PFSK-1 (cell line): ENCODE measurements at regions not wholly inside any gene's neighbourhood (a gene's known extent, or its start where the extent isn't known, plus 50 kb on each side); places are given as distances from the start of the nearest gene placed in this dataset.

Experiments used
- FOXP2 ChIP-seq: optimal IDR thresholded peaks from 2 replicates; pipeline ENCODE3; 2011; ENCODE audit warnings: borderline replicate concordance, control low read depth, inconsistent platforms; ENCODE audit not compliant: insufficient read depth; ENCODE audit errors: extremely low read length, extremely low read depth
- POLR2AphosphoS5 ChIP-seq: IDR thresholded peaks from 2 replicates; pipeline ENCODE4 v1.6.1; 2012; ENCODE audit warnings: low read depth, mild to moderate bottlenecking, control low read depth, low read length, moderate library complexity
- SIN3A ChIP-seq: IDR thresholded peaks from 2 replicates; pipeline ENCODE4 v1.6.1; 2012; ENCODE audit warnings: mild to moderate bottlenecking, low read length, moderate library complexity, borderline replicate concordance; ENCODE audit not compliant: insufficient read depth
- TAF1 ChIP-seq: IDR thresholded peaks from 2 replicates; pipeline ENCODE4 v1.6.1; 2012; ENCODE audit warnings: low read length, control low read depth, borderline replicate concordance; ENCODE audit not compliant: insufficient read depth
- TF ChIP-seq, protein P1 (sequence below), 2 experiments: IDR thresholded peaks; 2 replicates each; pipeline versions ENCODE4 v1.6.1 to v1.8.0; 2011 to 2012; ENCODE audit warnings: low read depth in 2 of 2, low read length in 2 of 2, control low read depth in 1 of 2, inconsistent platforms in 1 of 2, mild to moderate bottlenecking in 1 of 2, moderate library complexity in 1 of 2; ENCODE audit not compliant: insufficient read depth in 1 of 2

DNA sequence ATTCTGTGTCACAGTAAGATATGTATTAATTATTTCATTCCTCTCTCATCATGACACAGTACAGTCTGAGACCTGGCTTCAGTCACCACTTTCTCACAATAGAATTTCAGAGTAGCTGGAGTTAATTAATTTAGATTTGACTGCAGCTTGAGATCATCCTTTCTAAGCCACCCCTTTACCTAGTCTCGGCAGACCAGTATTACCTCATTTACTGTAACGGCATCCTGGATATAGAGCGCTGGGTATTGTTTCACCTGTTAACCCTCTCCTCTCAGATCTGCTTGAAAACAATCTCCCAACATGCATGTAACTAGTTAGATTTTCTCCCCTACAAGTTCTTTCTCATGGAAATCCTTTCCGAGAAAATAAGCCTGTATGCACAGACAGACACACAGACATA is 1057.5 kb downstream of the GATA3 start:
- TF ChIP-seq, protein P1, sequence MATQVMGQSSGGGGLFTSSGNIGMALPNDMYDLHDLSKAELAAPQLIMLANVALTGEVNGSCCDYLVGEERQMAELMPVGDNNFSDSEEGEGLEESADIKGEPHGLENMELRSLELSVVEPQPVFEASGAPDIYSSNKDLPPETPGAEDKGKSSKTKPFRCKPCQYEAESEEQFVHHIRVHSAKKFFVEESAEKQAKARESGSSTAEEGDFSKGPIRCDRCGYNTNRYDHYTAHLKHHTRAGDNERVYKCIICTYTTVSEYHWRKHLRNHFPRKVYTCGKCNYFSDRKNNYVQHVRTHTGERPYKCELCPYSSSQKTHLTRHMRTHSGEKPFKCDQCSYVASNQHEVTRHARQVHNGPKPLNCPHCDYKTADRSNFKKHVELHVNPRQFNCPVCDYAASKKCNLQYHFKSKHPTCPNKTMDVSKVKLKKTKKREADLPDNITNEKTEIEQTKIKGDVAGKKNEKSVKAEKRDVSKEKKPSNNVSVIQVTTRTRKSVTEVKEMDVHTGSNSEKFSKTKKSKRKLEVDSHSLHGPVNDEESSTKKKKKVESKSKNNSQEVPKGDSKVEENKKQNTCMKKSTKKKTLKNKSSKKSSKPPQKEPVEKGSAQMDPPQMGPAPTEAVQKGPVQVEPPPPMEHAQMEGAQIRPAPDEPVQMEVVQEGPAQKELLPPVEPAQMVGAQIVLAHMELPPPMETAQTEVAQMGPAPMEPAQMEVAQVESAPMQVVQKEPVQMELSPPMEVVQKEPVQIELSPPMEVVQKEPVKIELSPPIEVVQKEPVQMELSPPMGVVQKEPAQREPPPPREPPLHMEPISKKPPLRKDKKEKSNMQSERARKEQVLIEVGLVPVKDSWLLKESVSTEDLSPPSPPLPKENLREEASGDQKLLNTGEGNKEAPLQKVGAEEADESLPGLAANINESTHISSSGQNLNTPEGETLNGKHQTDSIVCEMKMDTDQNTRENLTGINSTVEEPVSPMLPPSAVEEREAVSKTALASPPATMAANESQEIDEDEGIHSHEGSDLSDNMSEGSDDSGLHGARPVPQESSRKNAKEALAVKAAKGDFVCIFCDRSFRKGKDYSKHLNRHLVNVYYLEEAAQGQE (IDR thresholded peaks at IDR 0.05; ENCODE audit: insufficient read depth in 1 of 2, low read depth in 2 of 2, low read length in 2 of 2), result no peak
- TF ChIP-seq TAF1 (no peak), FOXP2 (no peak), SIN3A (no peak), POLR2AphosphoS5 (no peak)

DNA sequence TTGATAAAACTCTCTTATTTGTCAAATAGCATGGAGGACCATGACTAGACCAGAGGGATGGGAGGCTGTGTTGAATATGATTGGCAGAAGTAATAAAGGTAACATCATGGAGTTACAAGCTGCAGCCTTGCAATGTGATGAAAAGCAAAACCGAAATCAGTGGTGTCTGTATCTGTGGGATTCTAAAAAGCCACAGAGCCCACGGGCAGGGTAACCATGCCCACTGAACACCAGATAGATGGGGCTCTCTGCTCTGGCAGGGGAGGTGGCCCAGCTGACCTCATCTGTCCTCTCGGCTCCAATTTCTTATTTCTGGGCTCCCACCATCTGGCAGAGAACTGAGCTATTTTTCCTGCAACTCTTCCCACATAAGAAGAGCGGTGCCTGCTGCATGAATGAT is 1072.2 kb downstream of the GATA3 start:
- TF ChIP-seq, protein P1 (IDR thresholded peaks at IDR 0.05; ENCODE audit: insufficient read depth in 1 of 2, low read depth in 2 of 2, low read length in 2 of 2), result no peak
- no peak for TF ChIP-seq TAF1

DNA sequence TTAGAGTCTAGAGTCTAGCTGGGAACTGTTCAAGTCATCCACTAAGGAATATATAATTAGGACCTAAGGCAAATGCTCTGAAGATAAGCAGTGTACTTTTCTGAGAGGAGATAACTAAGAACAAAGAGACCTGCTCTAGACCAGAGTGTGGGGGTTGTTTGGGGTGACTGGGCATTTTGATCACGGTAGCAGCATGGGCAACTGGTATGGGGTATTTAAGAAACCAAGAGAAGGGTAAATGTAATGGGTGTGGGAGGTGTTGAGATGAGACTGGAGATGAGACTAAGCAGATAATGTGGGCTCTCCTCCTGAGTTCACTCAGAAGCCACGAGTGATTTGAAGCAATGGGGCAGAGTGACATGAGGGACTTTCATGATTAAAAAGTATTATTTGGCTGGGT is 1082.9 kb downstream of the GATA3 start:
- TF ChIP-seq POLR2AphosphoS5 (no peak), FOXP2 (no peak), SIN3A (no peak), TAF1 (no peak)
- TF ChIP-seq, protein P1 (IDR thresholded peaks at IDR 0.05; ENCODE audit: insufficient read depth in 1 of 2, low read depth in 2 of 2, low read length in 2 of 2), result no peak

DNA sequence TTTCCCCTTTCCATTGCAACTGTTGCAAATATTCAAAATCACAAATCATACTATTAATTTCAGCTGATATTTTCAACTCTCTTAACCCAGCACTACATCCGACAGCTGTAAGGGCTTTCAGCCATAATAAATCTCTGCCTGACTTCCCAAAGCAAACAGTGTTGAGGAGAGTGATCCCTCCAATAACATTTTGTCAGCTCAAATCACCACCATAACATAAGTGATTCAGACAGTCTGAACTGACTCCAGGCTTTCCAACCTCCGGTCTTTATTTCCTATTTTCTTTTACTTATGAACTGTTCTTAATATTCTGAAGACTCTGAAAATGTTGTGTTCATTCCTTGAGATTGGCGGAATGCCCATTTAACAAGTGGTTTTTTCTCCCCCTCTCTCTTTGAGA is 1085.9 kb downstream of the GATA3 start:
- TF ChIP-seq FOXP2 (no peak), SIN3A (peak; percentile 20; the same call in 1 of the 2 replicates), POLR2AphosphoS5 (no peak), TAF1 (no peak)

DNA sequence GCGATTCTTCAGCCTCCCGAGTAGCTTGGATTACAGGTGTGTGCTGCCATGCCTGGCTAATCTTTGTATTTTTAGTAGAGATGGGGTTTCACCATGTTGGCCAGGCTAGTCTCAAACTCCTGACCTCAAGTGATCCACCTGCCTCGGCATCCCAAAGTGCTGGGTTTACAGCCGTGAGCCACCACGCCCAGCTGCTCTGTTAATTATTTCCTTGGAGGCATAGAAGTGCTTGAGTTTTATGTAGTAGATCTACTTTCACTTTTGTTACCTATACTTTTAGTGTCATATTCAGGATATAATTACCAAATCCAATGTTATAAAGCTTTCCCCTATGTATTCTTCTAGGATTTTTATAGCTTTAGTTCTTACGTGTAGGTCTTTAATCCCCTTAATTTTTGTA is 1093.0 kb downstream of the GATA3 start:
- TF ChIP-seq TAF1 (no peak), POLR2AphosphoS5 (no peak), SIN3A (no peak), FOXP2 (no peak)
- TF ChIP-seq, protein P1 (IDR thresholded peaks at IDR 0.05; ENCODE audit: insufficient read depth in 1 of 2, low read depth in 2 of 2, low read length in 2 of 2), result no peak
